ENCODE measurements at regions not wholly inside any gene's neighbourhood (a gene's known extent, or its start where the extent isn't known, plus 50 kb on each side); places are given as distances from the start of the nearest gene placed in this dataset.
A peak's percentile ranks its signal among the peaks of the same experiment; 100 is the strongest.
"Not testable (repeated sequence)": the region's sequence is repeated elsewhere in the genome, so short reads cannot be mapped to it uniquely, and the experiment has no call there.

GRCh38 chr6:167560673-167561569 is 236.0 kb downstream of the TTLL2 start:
- peaks cover 0 to 11% of the 10 kb centered on the region in 2 donors for H3K4me1 ChIP-seq (ENCODE audit: control insufficient read depth in 1 of 2, low read depth in 2 of 2)
- no peak overlapping the region for H3K4me3 ChIP-seq
- ATAC-seq (ENCODE audit: insufficient number of reproducible peaks, low FRiP score, low read depth) (no peak), DNase-seq (ENCODE audit: low spot score) (no peak)
- no peaks in the 10 kb centered on the region for H3K27me3 ChIP-seq (replicated peaks; ENCODE audit: insufficient read depth)
- TF ChIP-seq, protein P1, sequence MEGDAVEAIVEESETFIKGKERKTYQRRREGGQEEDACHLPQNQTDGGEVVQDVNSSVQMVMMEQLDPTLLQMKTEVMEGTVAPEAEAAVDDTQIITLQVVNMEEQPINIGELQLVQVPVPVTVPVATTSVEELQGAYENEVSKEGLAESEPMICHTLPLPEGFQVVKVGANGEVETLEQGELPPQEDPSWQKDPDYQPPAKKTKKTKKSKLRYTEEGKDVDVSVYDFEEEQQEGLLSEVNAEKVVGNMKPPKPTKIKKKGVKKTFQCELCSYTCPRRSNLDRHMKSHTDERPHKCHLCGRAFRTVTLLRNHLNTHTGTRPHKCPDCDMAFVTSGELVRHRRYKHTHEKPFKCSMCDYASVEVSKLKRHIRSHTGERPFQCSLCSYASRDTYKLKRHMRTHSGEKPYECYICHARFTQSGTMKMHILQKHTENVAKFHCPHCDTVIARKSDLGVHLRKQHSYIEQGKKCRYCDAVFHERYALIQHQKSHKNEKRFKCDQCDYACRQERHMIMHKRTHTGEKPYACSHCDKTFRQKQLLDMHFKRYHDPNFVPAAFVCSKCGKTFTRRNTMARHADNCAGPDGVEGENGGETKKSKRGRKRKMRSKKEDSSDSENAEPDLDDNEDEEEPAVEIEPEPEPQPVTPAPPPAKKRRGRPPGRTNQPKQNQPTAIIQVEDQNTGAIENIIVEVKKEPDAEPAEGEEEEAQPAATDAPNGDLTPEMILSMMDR (IDR thresholded peaks at IDR 0.05): no peak
- no peaks in the 10 kb centered on the region for H3K36me3 ChIP-seq
- H3K27ac ChIP-seq: no peak overlapping the region
- H3K9me3 ChIP-seq: no peaks in the 10 kb centered on the region

- H3K9me3 ChIP-seq; H3K36me3 ChIP-seq; H3K4me3 ChIP-seq; H3K27ac ChIP-seq; H3K27me3 ChIP-seq (replicated peaks; ENCODE audit: insufficient read depth); ATAC-seq (ENCODE audit: insufficient number of reproducible peaks, low FRiP score, low read depth); DNase-seq (ENCODE audit: low spot score): not testable (repeated sequence)
- H3K4me1 ChIP-seq (ENCODE audit: control insufficient read depth in 1 of 2, low read depth in 2 of 2): peaks cover 0 to 22% of the 10 kb centered on the region in 2 donors
These were observed 238.0 kb downstream of the TTLL2 start for GRCh38 chr6:167562862-167563261.

- H3K4me3 ChIP-seq: no peak overlapping the region
- H3K27me3 ChIP-seq (replicated peaks; ENCODE audit: insufficient read depth): no peaks in the 10 kb centered on the region
- DNase-seq (ENCODE audit: low spot score) (no peak), ATAC-seq (ENCODE audit: insufficient number of reproducible peaks, low FRiP score, low read depth) (no peak)
- H3K36me3 ChIP-seq: no peaks in the 10 kb centered on the region
- no peaks in the 10 kb centered on the region for H3K9me3 ChIP-seq
- H3K4me1 ChIP-seq (ENCODE audit: control insufficient read depth in 1 of 2, low read depth in 2 of 2): peaks cover 0 to 11% of the 10 kb centered on the region in 2 donors
- TF ChIP-seq, protein P1 (IDR thresholded peaks at IDR 0.05): no peak
- no peak overlapping the region for H3K27ac ChIP-seq
These were observed 239.7 kb downstream of the TTLL2 start for GRCh38 chr6:167564416-167565250.

DNA sequence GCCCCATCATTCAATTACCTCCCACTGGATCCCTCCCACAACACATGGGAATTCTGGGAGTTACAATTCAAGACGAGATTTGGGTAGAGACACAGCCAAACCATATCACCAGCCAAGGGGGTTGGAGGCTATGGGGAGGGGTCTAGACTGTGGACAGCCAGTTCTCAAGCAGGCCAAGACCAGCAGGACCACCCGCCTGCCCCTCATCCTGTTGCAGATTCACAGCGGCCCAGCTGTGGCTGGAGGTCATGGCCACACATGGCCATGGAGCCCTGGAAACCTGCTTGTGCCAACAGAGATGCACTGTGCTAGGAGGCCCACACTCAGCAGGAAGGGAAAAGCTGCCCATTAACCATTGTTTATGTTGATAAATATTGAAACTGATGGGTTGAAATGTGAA is 240.5 kb downstream of the TTLL2 start:
- peaks cover 0 to 11% of the 10 kb centered on the region in 2 donors for H3K4me1 ChIP-seq (ENCODE audit: control insufficient read depth in 1 of 2, low read depth in 2 of 2)
- no peak for ATAC-seq (ENCODE audit: insufficient number of reproducible peaks, low FRiP score, low read depth)
- no peak overlapping the region for H3K4me3 ChIP-seq
- TF ChIP-seq, protein P1 (IDR thresholded peaks at IDR 0.05): no peak
- no peaks in the 10 kb centered on the region for H3K27me3 ChIP-seq (replicated peaks; ENCODE audit: insufficient read depth)
- no peak overlapping the region for H3K27ac ChIP-seq
- no peaks in the 10 kb centered on the region for H3K36me3 ChIP-seq
- DNase-seq (ENCODE audit: low spot score): no peak
- H3K9me3 ChIP-seq: no peaks in the 10 kb centered on the region

DNA sequence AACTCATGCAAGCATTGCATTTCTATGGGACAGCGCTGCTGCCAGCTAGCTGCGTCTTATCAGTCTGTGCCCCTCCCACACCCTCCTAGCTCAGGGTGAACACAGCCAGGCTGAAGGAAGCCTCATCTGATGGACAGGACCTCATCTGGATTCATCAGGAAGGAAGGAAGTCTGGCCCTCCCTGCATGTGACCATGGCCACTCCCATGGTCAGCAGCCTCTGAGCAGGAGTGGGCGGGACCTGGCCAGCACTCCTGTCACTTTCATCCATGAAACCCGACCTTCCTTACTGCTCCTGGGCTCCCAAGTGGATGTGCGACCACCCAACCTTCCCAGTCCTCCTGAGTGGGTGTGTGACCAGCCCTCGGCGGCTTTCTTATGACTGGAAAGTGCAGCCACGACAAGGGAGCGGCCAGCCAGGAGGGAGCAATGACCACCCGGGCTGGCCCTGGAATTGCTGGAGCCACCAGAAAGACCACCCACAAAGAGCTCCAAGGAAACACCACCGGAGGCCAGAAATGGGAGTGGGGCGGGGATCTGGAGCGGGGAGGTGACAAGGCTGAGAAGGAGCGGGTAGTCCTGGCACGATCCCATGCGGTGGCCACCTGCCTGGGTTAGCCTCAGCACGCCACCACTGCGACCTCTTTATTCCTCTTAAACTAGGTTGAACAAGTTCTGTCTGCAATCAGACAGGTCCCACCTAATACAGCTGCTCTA is 241.2 kb downstream of the TTLL2 start:
- ATAC-seq (ENCODE audit: insufficient number of reproducible peaks, low FRiP score, low read depth) (peak; percentile 28), DNase-seq (ENCODE audit: low spot score) (no peak)
- peaks cover 0 to 11% of the 10 kb centered on the region in 2 donors for H3K4me1 ChIP-seq (ENCODE audit: control insufficient read depth in 1 of 2, low read depth in 2 of 2)
- TF ChIP-seq, protein P1 (IDR thresholded peaks at IDR 0.05): no peak
- no peak overlapping the region for H3K4me3 ChIP-seq
- no peak overlapping the region for H3K27ac ChIP-seq
- no peaks in the 10 kb centered on the region for H3K9me3 ChIP-seq
- no peaks in the 10 kb centered on the region for H3K27me3 ChIP-seq (replicated peaks; ENCODE audit: insufficient read depth)
- no peaks in the 10 kb centered on the region for H3K36me3 ChIP-seq
